K562 (cell line): ENCODE measurements at regions not wholly inside any gene's neighbourhood (a gene's known extent, or its start where the extent isn't known, plus 50 kb on each side); places are given as distances from the start of the nearest gene placed in this dataset.

Experiments used
- CHD2 ChIP-seq: IDR thresholded peaks from 2 replicates; pipeline ENCODE4 v1.6.1; 2011; ENCODE audit warnings: low read depth, low read length
- ZKSCAN8 ChIP-seq: fragments of 200-800 bp; sonication (Bioruptor generic); IDR thresholded peaks from 2 replicates; pipeline ENCODE4 v1.6.1; 2016; ENCODE audit warnings: missing genetic modification characterization, missing compliant biosample characterization
- ZNF507 ChIP-seq: conservative IDR thresholded peaks from 2 replicates; pipeline ENCODE4 v1.6.1; 2017; ENCODE audit warnings: missing genetic modification characterization, missing compliant biosample characterization
- TF ChIP-seq, protein P1 (sequence below), 2 experiments: fragments of 450-650 bp in 1 of 2; sonication (generic) in 1 of 2; formaldehyde crosslinking in 1 of 2; IDR thresholded peaks; 2 replicates each; pipeline versions ENCODE4 v1.7.1 to v1.9.0; 2016 to 2022; ENCODE audit warnings: inconsistent platforms in 1 of 2, mild to moderate bottlenecking in 1 of 2, missing genetic modification reagents in 1 of 2

DNA sequence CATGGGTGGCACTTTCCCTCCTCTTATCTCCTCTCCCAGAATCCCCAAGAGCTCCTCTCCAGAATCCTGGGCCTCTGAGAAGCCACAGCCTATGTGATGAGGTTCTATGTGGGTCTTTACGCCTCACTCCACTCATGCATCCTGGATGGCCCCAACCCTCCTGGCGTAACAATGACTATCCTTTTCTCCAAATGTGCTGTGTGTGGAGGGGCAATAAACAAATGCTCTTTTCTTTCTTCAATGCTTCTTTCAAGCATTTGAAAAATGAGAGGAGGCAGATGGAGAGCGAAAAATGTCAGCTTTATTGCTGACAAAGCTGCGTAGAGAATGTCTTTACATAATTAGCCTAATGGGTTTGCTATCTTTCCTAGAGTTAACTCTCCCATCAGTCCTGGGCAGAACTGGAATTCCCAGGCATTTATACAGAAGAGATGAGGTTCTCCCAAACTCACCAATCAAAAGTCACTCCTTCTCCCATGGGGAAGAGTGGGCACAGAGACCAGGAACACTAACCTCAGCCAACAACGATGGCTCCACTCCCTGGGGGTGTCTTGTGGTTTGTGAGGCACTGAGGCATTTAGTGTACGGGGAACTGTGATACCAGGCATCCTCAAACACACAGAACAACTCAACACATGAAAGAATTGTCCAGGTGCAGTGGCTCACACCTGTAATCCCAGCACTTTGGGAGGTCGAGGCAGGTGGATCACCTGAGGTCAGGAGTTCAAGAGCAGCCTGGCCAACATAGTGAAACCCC, 118.9 kb upstream of the SLC34A2 start:
- TF ChIP-seq, protein P1, sequence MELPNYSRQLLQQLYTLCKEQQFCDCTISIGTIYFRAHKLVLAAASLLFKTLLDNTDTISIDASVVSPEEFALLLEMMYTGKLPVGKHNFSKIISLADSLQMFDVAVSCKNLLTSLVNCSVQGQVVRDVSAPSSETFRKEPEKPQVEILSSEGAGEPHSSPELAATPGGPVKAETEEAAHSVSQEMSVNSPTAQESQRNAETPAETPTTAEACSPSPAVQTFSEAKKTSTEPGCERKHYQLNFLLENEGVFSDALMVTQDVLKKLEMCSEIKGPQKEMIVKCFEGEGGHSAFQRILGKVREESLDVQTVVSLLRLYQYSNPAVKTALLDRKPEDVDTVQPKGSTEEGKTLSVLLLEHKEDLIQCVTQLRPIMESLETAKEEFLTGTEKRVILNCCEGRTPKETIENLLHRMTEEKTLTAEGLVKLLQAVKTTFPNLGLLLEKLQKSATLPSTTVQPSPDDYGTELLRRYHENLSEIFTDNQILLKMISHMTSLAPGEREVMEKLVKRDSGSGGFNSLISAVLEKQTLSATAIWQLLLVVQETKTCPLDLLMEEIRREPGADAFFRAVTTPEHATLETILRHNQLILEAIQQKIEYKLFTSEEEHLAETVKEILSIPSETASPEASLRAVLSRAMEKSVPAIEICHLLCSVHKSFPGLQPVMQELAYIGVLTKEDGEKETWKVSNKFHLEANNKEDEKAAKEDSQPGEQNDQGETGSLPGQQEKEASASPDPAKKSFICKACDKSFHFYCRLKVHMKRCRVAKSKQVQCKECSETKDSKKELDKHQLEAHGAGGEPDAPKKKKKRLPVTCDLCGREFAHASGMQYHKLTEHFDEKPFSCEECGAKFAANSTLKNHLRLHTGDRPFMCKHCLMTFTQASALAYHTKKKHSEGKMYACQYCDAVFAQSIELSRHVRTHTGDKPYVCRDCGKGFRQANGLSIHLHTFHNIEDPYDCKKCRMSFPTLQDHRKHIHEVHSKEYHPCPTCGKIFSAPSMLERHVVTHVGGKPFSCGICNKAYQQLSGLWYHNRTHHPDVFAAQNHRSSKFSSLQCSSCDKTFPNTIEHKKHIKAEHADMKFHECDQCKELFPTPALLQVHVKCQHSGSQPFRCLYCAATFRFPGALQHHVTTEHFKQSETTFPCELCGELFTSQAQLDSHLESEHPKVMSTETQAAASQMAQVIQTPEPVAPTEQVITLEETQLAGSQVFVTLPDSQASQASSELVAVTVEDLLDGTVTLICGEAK (IDR thresholded peaks at IDR 0.05) = no peak
- TF ChIP-seq, protein P1 (CRISPR knock-in tag; IDR thresholded peaks at IDR 0.05) = no peak
- TF ChIP-seq CHD2 = no peak
- TF ChIP-seq ZNF507 = no peak
- TF ChIP-seq ZKSCAN8 (CRISPR knock-in tag) = no peak
